Head of caudate nucleus (tissue), 42 donors: ENCODE measurements at regions not wholly inside any gene's neighbourhood (a gene's known extent, or its start where the extent isn't known, plus 50 kb on each side); places are given as distances from the start of the nearest gene placed in this dataset.
"Not testable (repeated sequence)": the region's sequence is repeated elsewhere in the genome, so short reads cannot be mapped to it uniquely, and the experiment has no call there.

Experiments
- DNase-seq, 42 donors: peaks; one replicate each; pipeline versions ENCODE4 v3.0.0 to v3.0.0-alpha.2; 2020 to 2021; ENCODE audit warnings: mixed read lengths in 7 of 42
- intact Hi-C: fragments of 100-400 bp; cut with DNase I; formaldehyde crosslinking; loops from one replicate; pipeline ENCODE4 v1.15.0; 2022

DNA sequence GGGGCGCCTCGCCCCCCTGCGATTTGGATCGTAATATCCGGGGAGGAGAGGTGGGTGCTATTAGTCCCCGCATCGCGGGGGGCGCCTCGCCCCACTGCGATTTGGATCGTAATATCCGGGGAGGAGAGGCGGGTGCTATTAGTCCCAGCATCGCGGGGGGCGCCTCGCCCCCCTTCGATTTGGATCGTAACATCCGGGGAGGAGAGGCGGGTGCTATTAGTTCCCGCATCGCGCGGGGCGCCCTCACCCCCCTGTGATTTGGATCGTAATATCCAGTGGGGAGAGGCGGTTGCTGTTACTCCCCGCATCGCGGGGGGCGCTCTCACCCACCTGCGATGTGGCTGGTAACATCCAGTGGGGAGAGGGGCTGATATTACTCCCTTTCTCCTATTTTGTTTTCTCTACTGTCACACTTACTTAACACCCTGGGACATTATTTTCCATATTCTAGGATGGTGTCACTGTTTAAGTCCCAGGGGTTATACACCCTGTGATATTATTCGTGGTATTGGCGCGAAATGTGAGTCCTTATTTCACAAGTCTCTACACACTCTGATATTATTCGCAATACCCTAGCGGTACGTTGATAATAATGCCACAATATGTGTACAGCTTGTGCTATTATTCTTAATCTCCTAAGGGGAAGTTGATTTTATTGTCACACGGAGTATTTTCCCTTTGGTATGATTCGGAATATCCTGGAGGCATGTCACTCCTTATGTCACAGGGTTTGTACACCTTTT, 57.8 kb upstream of the ALDH3B2 start:
- intact Hi-C loops, result no loop called here
- DNase-seq, result peak in 36 of 42 donors; percentile 3 to 72 (median 28)

DNA sequence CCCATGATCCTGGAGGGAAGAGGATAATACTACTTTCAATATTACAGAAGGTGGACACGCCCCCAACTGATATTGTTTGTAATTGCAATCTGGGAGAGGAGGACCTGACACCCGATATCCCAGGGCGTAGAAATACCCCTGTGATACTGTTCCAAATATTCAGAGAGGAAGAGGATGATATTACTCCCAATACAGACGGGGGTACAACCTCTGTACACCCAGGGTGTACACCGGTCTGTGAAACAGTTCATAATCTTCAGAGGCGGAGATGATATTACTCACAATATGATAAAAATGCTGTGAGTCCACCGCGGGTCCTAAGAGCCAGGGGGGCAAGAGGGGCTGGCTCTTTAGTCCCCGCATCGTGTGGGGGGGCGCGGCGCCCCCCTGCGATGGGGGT, 57.2 kb upstream of the ALDH3B2 start:
- no peak for DNase-seq
- intact Hi-C loops, result no loop called here

DNA sequence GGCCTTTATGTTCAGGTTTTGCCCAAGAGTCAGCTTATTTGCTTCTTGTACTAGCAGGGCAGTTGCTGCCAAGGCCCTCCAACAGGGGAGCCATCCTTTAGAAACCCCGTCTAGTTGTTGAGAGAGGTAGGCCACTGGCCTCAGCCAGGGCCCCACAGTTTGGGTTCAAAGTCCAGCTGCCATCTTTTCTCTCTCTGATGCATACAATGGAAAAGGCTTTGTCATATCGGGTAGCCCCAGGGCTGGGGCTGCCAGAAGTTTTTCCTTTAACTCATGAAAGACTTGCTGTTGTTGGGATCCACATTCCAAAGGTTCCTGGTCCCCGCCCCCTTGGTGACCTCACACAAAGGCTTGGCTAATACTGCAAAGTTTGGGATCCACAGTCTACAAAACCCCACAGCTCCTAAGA, 53.7 kb upstream of the ALDH3B2 start:
- DNase-seq, intact Hi-C loops: not testable (repeated sequence)

DNA sequence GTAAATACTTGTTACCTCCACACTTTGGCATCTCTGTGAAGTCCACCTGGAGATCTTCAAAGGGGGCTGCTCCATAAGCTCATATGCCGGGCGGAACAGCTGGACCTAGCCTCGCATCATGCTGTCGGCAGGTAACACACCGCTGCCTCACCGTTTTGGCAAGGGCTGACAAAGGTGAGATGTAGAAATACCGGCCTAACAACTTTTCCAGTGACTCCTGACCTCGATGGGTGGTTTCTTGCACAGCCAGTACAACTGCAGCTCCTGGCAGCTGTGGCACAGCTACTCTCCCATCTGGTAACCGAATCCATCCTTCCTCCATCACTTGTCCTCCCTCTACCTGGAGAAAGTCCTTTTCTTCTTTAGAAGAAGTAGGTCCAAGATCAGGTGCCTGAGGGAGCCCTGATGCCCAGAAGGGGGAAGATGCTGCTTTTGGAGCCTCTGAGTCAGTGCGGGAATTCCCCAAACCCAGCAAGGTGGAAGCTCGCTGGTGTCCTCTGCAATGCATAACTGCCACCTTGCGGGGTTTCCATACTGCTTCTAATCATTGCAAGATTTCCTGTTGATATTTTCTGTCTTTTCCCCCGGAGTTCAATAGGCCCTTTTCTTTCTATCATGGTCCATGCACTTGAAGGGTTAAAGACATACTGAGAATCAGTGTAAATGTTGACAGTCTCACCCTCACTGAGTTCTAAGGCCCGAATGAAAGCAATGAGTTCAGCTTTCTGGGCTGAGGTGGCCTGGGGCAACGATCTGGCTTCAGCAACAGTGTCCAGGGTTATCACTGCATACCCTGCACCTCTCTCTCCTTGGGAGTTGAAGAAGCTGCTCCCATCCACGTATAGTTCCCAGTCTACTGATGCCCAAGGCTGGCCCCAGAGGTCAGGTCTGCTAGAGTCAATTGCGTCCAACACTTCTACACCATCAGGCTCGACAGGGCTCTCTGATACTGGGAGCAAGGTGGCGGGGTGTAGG, 52.9 kb upstream of the ALDH3B2 start:
- intact Hi-C loops, DNase-seq: not testable (repeated sequence)
